ENCODE measurements at regions not wholly inside any gene's neighbourhood (a gene's known extent, or its start where the extent isn't known, plus 50 kb on each side); places are given as distances from the start of the nearest gene placed in this dataset.

DNA sequence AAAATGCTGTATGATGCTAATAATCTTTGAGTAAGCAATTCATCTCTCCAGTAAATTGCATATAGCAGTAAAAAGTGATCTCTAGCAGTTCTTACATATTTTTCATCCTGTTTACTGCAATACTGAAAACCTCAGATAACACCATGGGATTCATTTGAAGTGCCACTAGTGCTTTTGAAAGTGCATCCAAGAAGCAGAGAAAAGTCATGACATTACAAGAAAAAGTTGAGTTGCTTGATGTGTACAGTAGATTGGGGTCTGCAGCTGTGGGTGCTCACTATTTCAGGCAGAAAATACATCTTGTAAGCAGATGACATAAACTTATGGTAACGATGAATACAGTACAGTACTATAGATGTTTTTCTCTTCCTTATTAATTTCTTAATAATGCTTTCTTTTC, 1984.9 kb upstream of the LRRTM1 start:
- H3K9me2 ChIP-seq (replicated peaks; ENCODE audit: low read length) = no peaks in the 10 kb centered on the region
- H3K4me1 ChIP-seq (ENCODE audit: insufficient read depth, low read length) = no peaks in the 10 kb centered on the region
- no peaks in the 10 kb centered on the region for H3K9me3 ChIP-seq (ENCODE audit: low read length)
- no peaks in the 10 kb centered on the region for H3F3A ChIP-seq (ENCODE audit: low read length, unreplicated experiment)
- H3K9ac ChIP-seq (ENCODE audit: low read length) = no peak overlapping the region
- no peak overlapping the region for H3K4me3 ChIP-seq (ENCODE audit: low read length)
- no peak overlapping the region for H3K27ac ChIP-seq (ENCODE audit: low read length)
- no peaks in the 10 kb centered on the region for H3K27me3 ChIP-seq (ENCODE audit: low read length)
- DNase-seq (no peak), ATAC-seq (no peak)
- H3K4me2 ChIP-seq (ENCODE audit: low read length) = no peak overlapping the region
- no TSS peak for BruUV-seq (replicated peaks)
- no peaks in the 10 kb centered on the region for H3K36me3 ChIP-seq (ENCODE audit: low read depth, low read length)
- no peaks in the 10 kb centered on the region for H4K20me1 ChIP-seq (ENCODE audit: low read length)
- TF ChIP-seq EZH2phosphoT487 (IDR thresholded peaks at IDR 0.05; ENCODE audit: borderline replicate concordance, low read length) (no peak), CTCF (conservative IDR thresholded peaks at IDR 0.05; ENCODE audit: low read depth, low read length) (no peak)
- CTCF ChIA-PET = no interaction called here
- H2AFZ ChIP-seq (ENCODE audit: low read length) = no peak overlapping the region
- intact Hi-C loops (cut with micrococcal nuclease) = no loop called here
- POLR2A ChIA-PET (ENCODE audit: unreplicated experiment) = no interaction called here
- H3K79me2 ChIP-seq (ENCODE audit: low read length) = no peaks in the 10 kb centered on the region

DNA sequence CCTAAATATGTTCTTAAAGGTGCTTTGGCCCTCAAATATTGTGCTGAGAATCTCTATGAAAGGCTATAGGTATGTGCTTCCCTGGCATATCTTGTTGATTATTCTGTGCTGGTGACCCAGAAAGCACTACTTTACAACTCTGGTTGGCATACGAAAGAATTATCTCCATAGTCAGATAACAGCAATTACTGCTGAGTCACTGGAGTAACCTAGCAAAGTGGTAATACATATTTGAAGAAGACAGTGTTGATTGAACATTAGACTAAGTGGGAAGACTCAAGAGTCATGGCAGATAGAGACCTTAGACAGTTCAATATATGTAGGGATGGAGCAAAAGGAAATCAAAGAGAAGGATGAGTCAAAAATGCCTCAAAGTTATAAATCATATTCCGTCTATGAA, 1978.5 kb upstream of the LRRTM1 start:
- no peak overlapping the region for H3K4me3 ChIP-seq (ENCODE audit: low read length)

More for the DNA sequence above, 1978.5 kb upstream of the LRRTM1 start:
- H3K79me2 ChIP-seq (ENCODE audit: low read length) = no peaks in the 10 kb centered on the region
- no peak for DNase-seq
- no peak for ATAC-seq
- no peak overlapping the region for H3K27ac ChIP-seq (ENCODE audit: low read length)
- ChIA-PET CTCF (no interaction called here), POLR2A (ENCODE audit: unreplicated experiment) (no interaction called here)
- no peaks in the 10 kb centered on the region for H3K9me3 ChIP-seq (ENCODE audit: low read length)
- no peak for TF ChIP-seq EZH2 (IDR thresholded peaks at IDR 0.05; ENCODE audit: low read length, unreplicated experiment)
- no peak for TF ChIP-seq CTCF (conservative IDR thresholded peaks at IDR 0.05; ENCODE audit: low read depth, low read length)
- TF ChIP-seq EZH2phosphoT487 (IDR thresholded peaks at IDR 0.05; ENCODE audit: borderline replicate concordance, low read length) = no peak
- no peaks in the 10 kb centered on the region for H3K36me3 ChIP-seq (ENCODE audit: low read depth, low read length)
- no peak overlapping the region for H2AFZ ChIP-seq (ENCODE audit: low read length)
- H3K9ac ChIP-seq (ENCODE audit: low read length) = no peak overlapping the region
- H3K4me1 ChIP-seq (ENCODE audit: insufficient read depth, low read length) = no peaks in the 10 kb centered on the region
- no peak overlapping the region for H3K4me2 ChIP-seq (ENCODE audit: low read length)
- H3F3A ChIP-seq (ENCODE audit: low read length, unreplicated experiment) = no peaks in the 10 kb centered on the region
- H4K20me1 ChIP-seq (ENCODE audit: low read length) = no peaks in the 10 kb centered on the region
- BruUV-seq (replicated peaks) = no TSS peak
- H3K9me2 ChIP-seq (replicated peaks; ENCODE audit: low read length) = no peaks in the 10 kb centered on the region
- H3K27me3 ChIP-seq (ENCODE audit: low read length) = no peaks in the 10 kb centered on the region
- intact Hi-C loops (cut with micrococcal nuclease) = no loop called here
